GM18526 (cell line): ENCODE measurements at regions not wholly inside any gene's neighbourhood (a gene's known extent, or its start where the extent isn't known, plus 50 kb on each side); places are given as distances from the start of the nearest gene placed in this dataset.

Source experiments
- POLR2A ChIP-seq: IDR thresholded peaks from 3 replicates; pipeline ENCODE4 v1.6.1; 2011; ENCODE audit not compliant: insufficient read length; ENCODE audit errors: extremely low read depth

- TF ChIP-seq POLR2A, result no peak
Observed at GRCh38 chr2:120897399-120897798, 161.7 kb downstream of the GLI2 start.

GRCh38 chr2:120898496-120898895 is 162.8 kb downstream of the GLI2 start:
- no peak for TF ChIP-seq POLR2A

GRCh38 chr2:120898961-120899750 is 163.5 kb downstream of the GLI2 start:
- TF ChIP-seq POLR2A, result no peak

GRCh38 chr2:120899771-120900170 is 164.1 kb downstream of the GLI2 start:
- TF ChIP-seq POLR2A, result no peak

GRCh38 chr2:120901201-120901600 is 165.5 kb downstream of the GLI2 start:
- no peak for TF ChIP-seq POLR2A

GRCh38 chr2:120902592-120902991 is 166.9 kb downstream of the GLI2 start:
- TF ChIP-seq POLR2A, result no peak

- no peak for TF ChIP-seq POLR2A
Observed at GRCh38 chr2:120904379-120904778, 168.7 kb downstream of the GLI2 start.

GRCh38 chr2:120904830-120905234 is 169.2 kb downstream of the GLI2 start:
- TF ChIP-seq POLR2A, result no peak

- TF ChIP-seq POLR2A, result no peak
Observed at GRCh38 chr2:120905298-120905697, 169.6 kb downstream of the GLI2 start.

GRCh38 chr2:120905824-120906571 is 170.3 kb downstream of the GLI2 start:
- TF ChIP-seq POLR2A, result no peak

- TF ChIP-seq POLR2A, result no peak
Observed at GRCh38 chr2:120906914-120907313, 171.2 kb downstream of the GLI2 start.

GRCh38 chr2:120907822-120908221 is 172.2 kb downstream of the GLI2 start:
- no peak for TF ChIP-seq POLR2A

GRCh38 chr2:120908314-120908975 is 172.8 kb downstream of the GLI2 start:
- TF ChIP-seq POLR2A, result no peak

- no peak for TF ChIP-seq POLR2A
Observed at GRCh38 chr2:120909102-120909501, 173.4 kb downstream of the GLI2 start.

GRCh38 chr2:120910164-120910563 is 174.5 kb downstream of the GLI2 start:
- no peak for TF ChIP-seq POLR2A
